RWPE2 (cell line): ENCODE measurements at regions not wholly inside any gene's neighbourhood (a gene's known extent, or its start where the extent isn't known, plus 50 kb on each side); places are given as distances from the start of the nearest gene placed in this dataset.

Experiments used
- ATAC-seq: fragments of 200-7000 bp; cut with Tn5 transposase; 3 replicates; pipeline ENCODE4 v1.9.1; 2021; ENCODE audit warnings: low read depth
- DNase-seq: peaks from one replicate; pipeline ENCODE4 v3.0.0-alpha.2; 2020; ENCODE audit warnings: low spot score
- H3K27ac ChIP-seq: fragments of 450-650 bp; 2 replicates; pipeline ENCODE4 v1.5.1; 2017; ENCODE audit warnings: mild to moderate bottlenecking; ENCODE audit not compliant: poor library complexity, severe bottlenecking
- H3K27me3 ChIP-seq: fragments of 250-450 bp; sonication (Bioruptor Pico); 2 replicates; pipeline ENCODE4 v1.5.1; 2021; ENCODE audit warnings: mild to moderate bottlenecking, moderate library complexity; ENCODE audit not compliant: insufficient read depth, poor library complexity, severe bottlenecking
- H3K36me3 ChIP-seq: fragments of 250-450 bp; sonication (Bioruptor Pico); 2 replicates; pipeline ENCODE4 v1.5.1; 2020; ENCODE audit warnings: low read depth, mild to moderate bottlenecking, moderate library complexity
- H3K4me1 ChIP-seq: fragments of 250-450 bp; sonication (Bioruptor Pico); 2 replicates; pipeline ENCODE4 v1.5.1; 2021; ENCODE audit warnings: mild to moderate bottlenecking, moderate library complexity; ENCODE audit not compliant: insufficient read depth, poor library complexity, severe bottlenecking
- H3K4me3 ChIP-seq: fragments of 250-450 bp; sonication (Bioruptor Pico); 2 replicates; pipeline ENCODE4 v1.5.1; 2021; ENCODE audit warnings: mild to moderate bottlenecking, moderate library complexity; ENCODE audit not compliant: severe bottlenecking
- H3K9me3 ChIP-seq: fragments of 250-450 bp; sonication (Bioruptor Pico); 2 replicates; pipeline ENCODE4 v1.5.1; 2021; ENCODE audit warnings: mild to moderate bottlenecking, moderate library complexity; ENCODE audit not compliant: severe bottlenecking
- CTCF ChIP-seq: fragments of 450-650 bp; IDR thresholded peaks from one replicate; pipeline ENCODE4 v1.5.1; 2017; ENCODE audit warnings: mild to moderate bottlenecking, moderate library complexity; ENCODE audit not compliant: poor library complexity, severe bottlenecking

- Histone ChIP-seq H3K9me3 (no peaks in the 10 kb centered on the region), H3K36me3 (no peaks in the 10 kb centered on the region), H3K27ac (no peak overlapping the region), H3K4me3 (no peak overlapping the region), H3K27me3 (no peaks in the 10 kb centered on the region), H3K4me1 (no peaks in the 10 kb centered on the region)
- DNase-seq (no peak), ATAC-seq (no peak)
- TF ChIP-seq CTCF, result no peak
These were observed 100.9 kb downstream of the TSN start for GRCh38 chr2:121856360-121856759.

- ATAC-seq (no peak), DNase-seq (no peak)
- TF ChIP-seq CTCF, result no peak
- H3K27me3 ChIP-seq, result no peaks in the 10 kb centered on the region
- H3K27ac ChIP-seq, result no peak overlapping the region
- H3K4me3 ChIP-seq, result no peak overlapping the region
- H3K4me1 ChIP-seq, result no peaks in the 10 kb centered on the region
- H3K36me3 ChIP-seq, result no peaks in the 10 kb centered on the region
- no peaks in the 10 kb centered on the region for H3K9me3 ChIP-seq
These were observed 102.9 kb downstream of the TSN start for GRCh38 chr2:121858369-121858768.

- no peak for TF ChIP-seq CTCF
- no peak overlapping the region for H3K27ac ChIP-seq
- DNase-seq (no peak), ATAC-seq (no peak)
- no peaks in the 10 kb centered on the region for H3K4me1 ChIP-seq
- no peak overlapping the region for H3K4me3 ChIP-seq
- no peaks in the 10 kb centered on the region for H3K9me3 ChIP-seq
- no peaks in the 10 kb centered on the region for H3K27me3 ChIP-seq
- H3K36me3 ChIP-seq, result no peaks in the 10 kb centered on the region
These were observed 103.4 kb downstream of the TSN start for GRCh38 chr2:121858847-121859246.

GRCh38 chr2:121860033-121860757 is 104.7 kb downstream of the TSN start:
- Histone ChIP-seq H3K27me3 (no peaks in the 10 kb centered on the region), H3K27ac (no peak overlapping the region), H3K36me3 (no peaks in the 10 kb centered on the region), H3K4me3 (no peak overlapping the region), H3K9me3 (no peaks in the 10 kb centered on the region), H3K4me1 (no peaks in the 10 kb centered on the region)
- peak; percentile 80 for ATAC-seq
- DNase-seq, result no peak
- no peak for TF ChIP-seq CTCF

GRCh38 chr2:121860758-121861227 is 105.3 kb downstream of the TSN start:
- TF ChIP-seq CTCF, result no peak

More at GRCh38 chr2:121860758-121861227, 105.3 kb downstream of the TSN start:
- ATAC-seq (no peak), DNase-seq (no peak)
- Histone ChIP-seq H3K9me3 (no peaks in the 10 kb centered on the region), H3K36me3 (no peaks in the 10 kb centered on the region), H3K4me3 (no peak overlapping the region), H3K4me1 (no peaks in the 10 kb centered on the region), H3K27me3 (no peaks in the 10 kb centered on the region), H3K27ac (no peak overlapping the region)
